Hematopoietic multipotent progenitor cell treated with erythropoietin and hydrocortisone succinate and interleukin-3 and kit ligand, for 4 days (in vitro differentiated cells): ENCODE measurements at regions not wholly inside any gene's neighbourhood (a gene's known extent, or its start where the extent isn't known, plus 50 kb on each side); places are given as distances from the start of the nearest gene placed in this dataset.
A peak's percentile ranks its signal among the peaks of the same experiment; 100 is the strongest.

ENCODE experiments used
- DNase-seq: peaks from one replicate; pipeline ENCODE4 v3.0.0-alpha.2; 2015

- no peak for DNase-seq
Observed at GRCh38 chr1:55836086-55836485, 620.9 kb upstream of the USP24 start.

GRCh38 chr1:55833529-55834091 lies 618.4 kb upstream of the USP24 start:
- DNase-seq = no peak

GRCh38 chr1:55831759-55832158 lies 616.6 kb upstream of the USP24 start:
- DNase-seq = no peak

- DNase-seq = no peak
Observed at GRCh38 chr1:55828044-55828443, 612.9 kb upstream of the USP24 start.

GRCh38 chr1:55827350-55827749 lies 612.2 kb upstream of the USP24 start:
- no peak for DNase-seq

- DNase-seq = no peak
Observed at GRCh38 chr1:55826381-55827080, 611.4 kb upstream of the USP24 start.

GRCh38 chr1:55825461-55825860 lies 610.3 kb upstream of the USP24 start:
- DNase-seq = no peak

- DNase-seq = no peak
Observed at GRCh38 chr1:55824251-55824640, 609.1 kb upstream of the USP24 start.

- DNase-seq = no peak
Observed at GRCh38 chr1:55823541-55824250, 608.5 kb upstream of the USP24 start.

- no peak for DNase-seq
Observed at GRCh38 chr1:55822891-55823290, 607.7 kb upstream of the USP24 start.

- no peak for DNase-seq
Observed at GRCh38 chr1:55821234-55821633, 606.1 kb upstream of the USP24 start.

GRCh38 chr1:55820501-55820900 lies 605.3 kb upstream of the USP24 start:
- DNase-seq = no peak

- no peak for DNase-seq
Observed at GRCh38 chr1:55819011-55819410, 603.8 kb upstream of the USP24 start.

- DNase-seq = peak; percentile 30
Observed at GRCh38 chr1:55816456-55817426, 601.6 kb upstream of the USP24 start.

- no peak for DNase-seq
Observed at GRCh38 chr1:55815745-55816455, 600.7 kb upstream of the USP24 start.

GRCh38 chr1:55814967-55815366 lies 599.8 kb upstream of the USP24 start:
- no peak for DNase-seq

GRCh38 chr1:55813618-55814017 lies 598.5 kb upstream of the USP24 start:
- no peak for DNase-seq

GRCh38 chr1:55812281-55812680 lies 597.1 kb upstream of the USP24 start:
- no peak for DNase-seq

- no peak for DNase-seq
Observed at GRCh38 chr1:55808263-55808662, 593.1 kb upstream of the USP24 start.

GRCh38 chr1:55803429-55803828 lies 588.3 kb upstream of the USP24 start:
- no peak for DNase-seq

- DNase-seq = no peak
Observed at GRCh38 chr1:55801481-55801880, 586.3 kb upstream of the USP24 start.

- no peak for DNase-seq
Observed at GRCh38 chr1:55800503-55800902, 585.3 kb upstream of the USP24 start.
